Upper lobe of left lung (tissue), 6 donors: ENCODE measurements at regions not wholly inside any gene's neighbourhood (a gene's known extent, or its start where the extent isn't known, plus 50 kb on each side); places are given as distances from the start of the nearest gene placed in this dataset.

ENCODE experiments used
- ATAC-seq, 2 donors: fragments of 200-7000 bp; cut with Tn5 transposase; one replicate each; pipeline ENCODE4 v1.9.1; 2022; ENCODE audit warnings: mild to moderate bottlenecking in 2 of 2, moderate library complexity in 2 of 2; ENCODE audit not compliant: low FRiP score in 2 of 2
- DNase-seq, 2 donors: peaks; one replicate each; pipeline ENCODE4 v3.0.0-alpha.2; 2019 to 2020
- H3K27ac ChIP-seq, 4 donors: fragments of 200-600 bp; sonication (generic); one replicate each; pipeline ENCODE4 v1.5.1; 2016 to 2019
- H3K27me3 ChIP-seq, 4 donors: fragments of 200-600 bp; sonication (generic); one replicate each; pipeline ENCODE4 v1.5.1; 2017 to 2019
- H3K36me3 ChIP-seq, 4 donors: fragments of 200-600 bp; sonication (generic); one replicate each; pipeline ENCODE4 v1.5.1; 2016 to 2019
- H3K4me1 ChIP-seq, 4 donors: fragments of 200-600 bp; sonication (generic); one replicate each; pipeline ENCODE4 v1.5.1; 2018 to 2019
- H3K4me3 ChIP-seq, 4 donors: fragments of 200-600 bp; sonication (generic); one replicate each; pipeline ENCODE4 v1.5.1; 2017 to 2019; ENCODE audit warnings: mild to moderate bottlenecking in 2 of 4, moderate library complexity in 1 of 4
- H3K9me3 ChIP-seq, 4 donors: fragments of 200-600 bp; sonication (generic); one replicate each; pipeline ENCODE4 v1.5.1; 2018 to 2019
- EP300 ChIP-seq, 4 donors: sonication (generic); formaldehyde crosslinking; IDR thresholded peaks; one replicate each; pipeline ENCODE4 v1.5.1; 2017; ENCODE audit warnings: antibody characterized with exemption in 4 of 4, control low read depth in 2 of 4
- POLR2A ChIP-seq, 4 donors: fragments of 450-650 bp; IDR thresholded peaks; one replicate each; pipeline ENCODE4 v1.5.1; 2016 to 2017; ENCODE audit warnings: antibody characterized with exemption in 4 of 4, mild to moderate bottlenecking in 2 of 4
- POLR2AphosphoS5 ChIP-seq, 2 donors: sonication (generic); formaldehyde crosslinking; IDR thresholded peaks; one replicate each; pipeline ENCODE4 v1.5.1; 2017; ENCODE audit warnings: antibody characterized with exemption in 2 of 2
- WGBS, 2 donors: methylation state at CpG; one replicate each; pipeline ENCODE4 v1.1.5; 2017 to 2018; 5-methylcytosine and 5-hydroxymethylcytosine counted together
- TF ChIP-seq, protein P1 (sequence below), 6 experiments: fragments of 450-650 bp in 4 of 6; fragments of 200-600 bp in 2 of 6; sonication (generic) in 2 of 6; IDR thresholded peaks; one replicate each; pipeline ENCODE4 v1.5.1; 2016 to 2019; ENCODE audit warnings: antibody characterized with exemption in 6 of 6
- donor health status: DM: no; HTN: no; CAD: no; lungs with moderate emphysema.
- donor health status: DM: no; HTN: yes; CAD: no; lungs with severe emphysema.

DNA sequence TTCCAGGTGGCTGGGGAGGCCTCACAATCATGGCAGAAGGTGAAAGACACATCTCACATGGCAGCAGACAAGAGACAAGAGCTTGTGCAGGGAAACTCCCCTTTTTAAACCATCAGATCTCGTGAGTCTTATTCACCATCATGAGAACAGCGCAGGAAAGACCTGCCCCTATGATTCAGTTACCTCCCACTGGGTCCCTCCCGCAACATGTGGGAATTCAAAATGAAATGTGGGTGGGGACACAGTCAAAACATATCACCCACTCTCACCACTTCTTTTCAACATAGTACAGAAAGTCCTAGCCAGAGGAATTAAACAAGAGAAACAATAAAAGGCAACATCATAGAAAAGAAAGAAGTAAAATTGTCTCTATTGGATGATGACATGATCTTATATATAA is 223.4 kb upstream of the SLC24A2 start:
- peaks cover 0 to 5% (median 0%) of the 10 kb centered on the region in 4 donors for H3K9me3 ChIP-seq
- TF ChIP-seq, protein P1, sequence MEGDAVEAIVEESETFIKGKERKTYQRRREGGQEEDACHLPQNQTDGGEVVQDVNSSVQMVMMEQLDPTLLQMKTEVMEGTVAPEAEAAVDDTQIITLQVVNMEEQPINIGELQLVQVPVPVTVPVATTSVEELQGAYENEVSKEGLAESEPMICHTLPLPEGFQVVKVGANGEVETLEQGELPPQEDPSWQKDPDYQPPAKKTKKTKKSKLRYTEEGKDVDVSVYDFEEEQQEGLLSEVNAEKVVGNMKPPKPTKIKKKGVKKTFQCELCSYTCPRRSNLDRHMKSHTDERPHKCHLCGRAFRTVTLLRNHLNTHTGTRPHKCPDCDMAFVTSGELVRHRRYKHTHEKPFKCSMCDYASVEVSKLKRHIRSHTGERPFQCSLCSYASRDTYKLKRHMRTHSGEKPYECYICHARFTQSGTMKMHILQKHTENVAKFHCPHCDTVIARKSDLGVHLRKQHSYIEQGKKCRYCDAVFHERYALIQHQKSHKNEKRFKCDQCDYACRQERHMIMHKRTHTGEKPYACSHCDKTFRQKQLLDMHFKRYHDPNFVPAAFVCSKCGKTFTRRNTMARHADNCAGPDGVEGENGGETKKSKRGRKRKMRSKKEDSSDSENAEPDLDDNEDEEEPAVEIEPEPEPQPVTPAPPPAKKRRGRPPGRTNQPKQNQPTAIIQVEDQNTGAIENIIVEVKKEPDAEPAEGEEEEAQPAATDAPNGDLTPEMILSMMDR (IDR thresholded peaks at IDR 0.05), result no peak
- TF ChIP-seq POLR2AphosphoS5 (IDR thresholded peaks at IDR 0.05) (no peak), POLR2A (IDR thresholded peaks at IDR 0.05) (no peak), EP300 (IDR thresholded peaks at IDR 0.05) (no peak)
- H3K4me1 ChIP-seq, result no peaks in the 10 kb centered on the region
- WGBS, 2 donors, result 89 to 93% methylated on average over 3 of the region's 3 CpGs
- H3K36me3 ChIP-seq, result no peaks in the 10 kb centered on the region
- H3K4me3 ChIP-seq, result no peak overlapping the region
- no peak for ATAC-seq
- DNase-seq, result no peak
- H3K27ac ChIP-seq, result no peak overlapping the region
- H3K27me3 ChIP-seq, result no peaks in the 10 kb centered on the region

DNA sequence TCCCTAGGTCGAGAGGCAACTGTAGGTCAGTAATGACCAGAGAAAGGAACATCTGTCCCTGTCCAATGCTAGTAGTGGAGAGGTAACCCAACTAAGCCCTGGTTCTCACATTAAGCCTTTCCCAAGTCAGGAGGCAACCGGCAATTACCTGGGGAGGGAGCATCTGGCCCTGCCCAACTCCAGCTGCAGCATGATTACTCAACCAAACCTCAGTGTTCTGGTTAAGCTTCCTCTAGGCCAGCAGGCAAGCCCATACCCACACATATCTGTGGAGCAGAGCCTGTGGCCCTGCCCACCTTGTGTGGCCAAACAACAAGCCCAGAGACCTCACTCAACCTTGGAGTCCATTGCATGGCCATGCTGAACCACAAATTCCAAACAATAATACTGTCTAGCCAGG is 220.8 kb upstream of the SLC24A2 start:
- H3K36me3 ChIP-seq, result no peaks in the 10 kb centered on the region
- H3K4me3 ChIP-seq, result no peak overlapping the region
- H3K9me3 ChIP-seq, result peaks cover 0 to 5% (median 0%) of the 10 kb centered on the region in 4 donors
- no peak overlapping the region for H3K27ac ChIP-seq
- DNase-seq (no peak), ATAC-seq (peak in 1 of 2 donors; percentile 30)
- no peaks in the 10 kb centered on the region for H3K4me1 ChIP-seq
- 82 to 84% methylated on average over 2 of the region's 2 CpGs for WGBS, 2 donors
- TF ChIP-seq, protein P1 (IDR thresholded peaks at IDR 0.05), result no peak
- TF ChIP-seq POLR2AphosphoS5 (IDR thresholded peaks at IDR 0.05) (no peak), EP300 (IDR thresholded peaks at IDR 0.05) (no peak), POLR2A (IDR thresholded peaks at IDR 0.05) (no peak)
- H3K27me3 ChIP-seq, result no peaks in the 10 kb centered on the region

DNA sequence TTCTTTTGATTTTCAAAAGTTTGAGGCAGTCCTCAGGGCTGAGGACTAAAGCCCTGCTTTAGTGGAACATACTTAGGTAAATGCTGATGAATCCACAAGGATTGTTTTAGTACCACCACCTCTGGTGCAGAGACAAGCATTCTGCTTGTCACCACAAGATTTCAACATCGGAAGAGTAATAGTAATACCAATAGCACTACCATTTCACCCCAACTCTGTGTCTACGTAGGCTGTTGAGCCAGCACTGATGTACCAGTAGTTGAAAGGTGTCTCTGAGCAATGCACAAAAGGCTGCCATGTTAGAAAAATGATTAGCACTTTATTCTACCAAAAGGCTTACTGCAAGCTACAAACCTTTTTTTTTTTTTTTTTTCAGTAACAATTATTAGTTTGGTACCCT is 213.2 kb upstream of the SLC24A2 start:
- Histone ChIP-seq H3K27me3 (no peaks in the 10 kb centered on the region), H3K4me3 (no peak overlapping the region), H3K36me3 (no peaks in the 10 kb centered on the region), H3K4me1 (no peaks in the 10 kb centered on the region), H3K27ac (no peak overlapping the region), H3K9me3 (no peaks in the 10 kb centered on the region)
- WGBS, 2 donors, result 90 to 94% methylated on average over 2 of the region's 2 CpGs
- DNase-seq, result no peak
- ATAC-seq, result no peak
- TF ChIP-seq POLR2AphosphoS5 (IDR thresholded peaks at IDR 0.05), result no peak
- TF ChIP-seq, protein P1 (IDR thresholded peaks at IDR 0.05), result no peak
- no peak for TF ChIP-seq POLR2A (IDR thresholded peaks at IDR 0.05)
- TF ChIP-seq EP300 (IDR thresholded peaks at IDR 0.05), result no peak

DNA sequence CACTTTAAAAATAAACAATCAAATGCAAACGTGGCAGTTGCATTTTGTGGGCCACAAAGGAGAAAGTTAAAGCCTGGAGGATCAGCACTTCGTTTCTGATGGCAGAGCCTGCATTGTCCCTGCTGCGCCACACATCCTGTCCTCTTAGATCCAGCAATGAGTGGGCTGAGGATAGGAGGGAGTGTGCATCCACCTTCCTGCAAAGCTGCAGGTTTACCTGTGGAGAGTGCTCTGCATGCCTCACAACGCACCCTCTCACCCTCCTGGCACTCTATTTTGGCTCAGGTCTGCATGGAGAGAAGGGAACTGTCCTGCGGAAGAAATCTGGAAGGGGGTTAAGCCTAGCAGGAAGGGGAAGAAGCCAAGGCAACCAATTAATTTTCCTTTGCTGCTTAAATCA is 212.2 kb upstream of the SLC24A2 start:
- 76 to 86% methylated on average over 5 of the region's 5 CpGs for WGBS, 2 donors
- ATAC-seq, result no peak

More for the DNA sequence above, 212.2 kb upstream of the SLC24A2 start:
- DNase-seq, result no peak
- Histone ChIP-seq H3K27ac (no peak overlapping the region), H3K9me3 (no peaks in the 10 kb centered on the region), H3K4me3 (no peak overlapping the region), H3K27me3 (no peaks in the 10 kb centered on the region), H3K4me1 (no peaks in the 10 kb centered on the region), H3K36me3 (no peaks in the 10 kb centered on the region)
- TF ChIP-seq POLR2A (IDR thresholded peaks at IDR 0.05), result no peak
- TF ChIP-seq POLR2AphosphoS5 (IDR thresholded peaks at IDR 0.05), result no peak
- TF ChIP-seq, protein P1 (IDR thresholded peaks at IDR 0.05), result no peak
- no peak for TF ChIP-seq EP300 (IDR thresholded peaks at IDR 0.05)
